GM23338 (cell line): ENCODE measurements at regions not wholly inside any gene's neighbourhood (a gene's known extent, or its start where the extent isn't known, plus 50 kb on each side); places are given as distances from the start of the nearest gene placed in this dataset.

ENCODE experiments used
- ATAC-seq: fragments of 200-7000 bp; cut with Tn5 transposase; 3 replicates; pipeline ENCODE4 v1.9.1; 2020
- DNase-seq: peaks from one replicate; pipeline ENCODE4 v3.0.0-alpha.2; 2015; ENCODE audit warnings: low spot score
- H2AFZ ChIP-seq: fragments of 200-600 bp; sonication (generic); 2 replicates; pipeline ENCODE4 v1.8.0; 2016; ENCODE audit warnings: antibody characterized with exemption, mild to moderate bottlenecking, moderate library complexity
- H3F3A ChIP-seq: fragments of 200-600 bp; sonication (generic); replicated peaks from 2 replicates; pipeline ENCODE4 v1.8.0; 2017; ENCODE audit warnings: antibody characterized with exemption, mixed run types, low read depth
- H3K27ac ChIP-seq: fragments of 200-600 bp; sonication (generic); 2 replicates; pipeline ENCODE4 v1.6.1; 2016; ENCODE audit warnings: low read depth
- H3K27me3 ChIP-seq: fragments of 200-600 bp; sonication (generic); 2 replicates; pipeline ENCODE4 v1.8.0; 2016; ENCODE audit warnings: mild to moderate bottlenecking, mixed run types, moderate library complexity; ENCODE audit not compliant: insufficient read depth
- H3K36me3 ChIP-seq: fragments of 200-600 bp; sonication (generic); 2 replicates; pipeline ENCODE4 v1.8.0; 2016; ENCODE audit warnings: mild to moderate bottlenecking; ENCODE audit not compliant: insufficient read depth
- H3K4me1 ChIP-seq: fragments of 200-600 bp; sonication (generic); 2 replicates; pipeline ENCODE4 v1.8.0; 2016; ENCODE audit warnings: mild to moderate bottlenecking, moderate library complexity; ENCODE audit not compliant: insufficient read depth
- H3K4me2 ChIP-seq: fragments of 200-600 bp; sonication (generic); 2 replicates; pipeline ENCODE4 v1.7.1; 2017; ENCODE audit warnings: mixed run types
- H3K4me3 ChIP-seq: fragments of 200-600 bp; sonication (generic); 2 replicates; pipeline ENCODE4 v1.6.1; 2016; ENCODE audit warnings: mixed run types
- H3K79me2 ChIP-seq: fragments of 200-600 bp; sonication (generic); replicated peaks from 2 replicates; pipeline ENCODE4 v1.8.0; 2017; ENCODE audit warnings: mild to moderate bottlenecking; ENCODE audit not compliant: insufficient read depth
- H3K9me2 ChIP-seq: fragments of 200-600 bp; sonication (generic); 2 replicates; pipeline ENCODE4 v1.8.0; 2017; ENCODE audit not compliant: insufficient read depth
- H4K20me1 ChIP-seq: fragments of 200-600 bp; sonication (generic); replicated peaks from 2 replicates; pipeline ENCODE4 v1.8.0; 2017; ENCODE audit warnings: mild to moderate bottlenecking; ENCODE audit not compliant: insufficient read depth
- H3K27ac Mint-ChIP-seq: 2 replicates; pipeline ENCODE4 v1.8.0; 2020; ENCODE audit warnings: inconsistent platforms, mild to moderate bottlenecking, moderate library complexity, mixed read lengths
- H3K27me3 Mint-ChIP-seq: 3 replicates; pipeline ENCODE4 v1.8.0; 2022; ENCODE audit warnings: low read depth, mild to moderate bottlenecking, moderate library complexity, mixed read lengths, inconsistent platforms; ENCODE audit not compliant: insufficient read depth, poor library complexity
- H3K36me3 Mint-ChIP-seq: 3 replicates; pipeline ENCODE4 v1.8.0; 2021; ENCODE audit warnings: low read depth, mild to moderate bottlenecking, inconsistent platforms, moderate library complexity, mixed read lengths
- H3K4me1 Mint-ChIP-seq: 3 replicates; pipeline ENCODE4 v1.8.0; 2020; ENCODE audit warnings: mild to moderate bottlenecking, inconsistent platforms, mixed read lengths
- H3K4me3 Mint-ChIP-seq: 3 replicates; pipeline ENCODE4 v1.8.0; 2021; ENCODE audit warnings: moderate library complexity, mild to moderate bottlenecking, inconsistent platforms, mixed read lengths
- H3K9me3 Mint-ChIP-seq: 3 replicates; pipeline ENCODE4 v1.8.0; 2020; ENCODE audit warnings: moderate library complexity, mild to moderate bottlenecking, inconsistent platforms, mixed read lengths
- CREB1 ChIP-seq: fragments of 250-450 bp; sonication (Bioruptor Pico); IDR thresholded peaks from 2 replicates; pipeline ENCODE4 v1.5.0; 2020; ENCODE audit warnings: low read depth, mild to moderate bottlenecking, moderate library complexity
- JUNB ChIP-seq: IDR thresholded peaks from one replicate; pipeline ENCODE4 v1.6.1; 2016; ENCODE audit warnings: antibody characterized with exemption; ENCODE audit not compliant: unreplicated experiment
- STAT1 ChIP-seq: IDR thresholded peaks from one replicate; pipeline ENCODE4 v1.6.1; 2016; ENCODE audit warnings: antibody characterized with exemption; ENCODE audit not compliant: unreplicated experiment
- ZNF114 ChIP-seq: fragments of 250-450 bp; sonication (Bioruptor Pico); IDR thresholded peaks from 2 replicates; pipeline ENCODE4 v1.5.0; 2020; ENCODE audit warnings: mild to moderate bottlenecking, moderate library complexity
- ZNF331 ChIP-seq: fragments of 250-450 bp; sonication (Bioruptor Pico); IDR thresholded peaks from 2 replicates; pipeline ENCODE4 v1.5.0; 2020; ENCODE audit warnings: low read depth, mild to moderate bottlenecking, moderate library complexity
- TF ChIP-seq, protein P1 (sequence below): fragments of 250-450 bp; sonication (Bioruptor Pico); IDR thresholded peaks from 2 replicates; pipeline ENCODE4 v1.5.0; 2020; ENCODE audit warnings: mild to moderate bottlenecking, moderate library complexity

DNA sequence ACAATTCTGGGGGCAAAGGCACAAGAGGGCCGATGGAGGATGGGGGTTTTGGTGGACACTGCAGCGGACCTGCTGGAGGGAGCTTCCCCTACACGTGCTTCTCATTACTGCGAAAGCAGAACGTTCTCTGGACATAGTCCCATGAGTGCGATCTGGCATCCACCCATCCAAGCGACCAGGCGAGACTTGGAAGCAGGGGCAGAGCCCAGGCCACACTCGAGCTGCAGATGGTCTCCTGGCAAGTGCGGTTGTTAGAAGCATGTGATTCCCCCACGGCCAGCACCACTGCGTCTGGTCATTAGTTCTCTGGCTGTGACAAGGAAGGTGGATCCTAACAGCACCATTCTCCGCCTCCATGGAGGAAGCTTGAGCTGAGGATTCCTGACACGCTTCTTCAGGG, 118.4 kb upstream of the TCERG1L start (continued):
- TF ChIP-seq, protein P1, sequence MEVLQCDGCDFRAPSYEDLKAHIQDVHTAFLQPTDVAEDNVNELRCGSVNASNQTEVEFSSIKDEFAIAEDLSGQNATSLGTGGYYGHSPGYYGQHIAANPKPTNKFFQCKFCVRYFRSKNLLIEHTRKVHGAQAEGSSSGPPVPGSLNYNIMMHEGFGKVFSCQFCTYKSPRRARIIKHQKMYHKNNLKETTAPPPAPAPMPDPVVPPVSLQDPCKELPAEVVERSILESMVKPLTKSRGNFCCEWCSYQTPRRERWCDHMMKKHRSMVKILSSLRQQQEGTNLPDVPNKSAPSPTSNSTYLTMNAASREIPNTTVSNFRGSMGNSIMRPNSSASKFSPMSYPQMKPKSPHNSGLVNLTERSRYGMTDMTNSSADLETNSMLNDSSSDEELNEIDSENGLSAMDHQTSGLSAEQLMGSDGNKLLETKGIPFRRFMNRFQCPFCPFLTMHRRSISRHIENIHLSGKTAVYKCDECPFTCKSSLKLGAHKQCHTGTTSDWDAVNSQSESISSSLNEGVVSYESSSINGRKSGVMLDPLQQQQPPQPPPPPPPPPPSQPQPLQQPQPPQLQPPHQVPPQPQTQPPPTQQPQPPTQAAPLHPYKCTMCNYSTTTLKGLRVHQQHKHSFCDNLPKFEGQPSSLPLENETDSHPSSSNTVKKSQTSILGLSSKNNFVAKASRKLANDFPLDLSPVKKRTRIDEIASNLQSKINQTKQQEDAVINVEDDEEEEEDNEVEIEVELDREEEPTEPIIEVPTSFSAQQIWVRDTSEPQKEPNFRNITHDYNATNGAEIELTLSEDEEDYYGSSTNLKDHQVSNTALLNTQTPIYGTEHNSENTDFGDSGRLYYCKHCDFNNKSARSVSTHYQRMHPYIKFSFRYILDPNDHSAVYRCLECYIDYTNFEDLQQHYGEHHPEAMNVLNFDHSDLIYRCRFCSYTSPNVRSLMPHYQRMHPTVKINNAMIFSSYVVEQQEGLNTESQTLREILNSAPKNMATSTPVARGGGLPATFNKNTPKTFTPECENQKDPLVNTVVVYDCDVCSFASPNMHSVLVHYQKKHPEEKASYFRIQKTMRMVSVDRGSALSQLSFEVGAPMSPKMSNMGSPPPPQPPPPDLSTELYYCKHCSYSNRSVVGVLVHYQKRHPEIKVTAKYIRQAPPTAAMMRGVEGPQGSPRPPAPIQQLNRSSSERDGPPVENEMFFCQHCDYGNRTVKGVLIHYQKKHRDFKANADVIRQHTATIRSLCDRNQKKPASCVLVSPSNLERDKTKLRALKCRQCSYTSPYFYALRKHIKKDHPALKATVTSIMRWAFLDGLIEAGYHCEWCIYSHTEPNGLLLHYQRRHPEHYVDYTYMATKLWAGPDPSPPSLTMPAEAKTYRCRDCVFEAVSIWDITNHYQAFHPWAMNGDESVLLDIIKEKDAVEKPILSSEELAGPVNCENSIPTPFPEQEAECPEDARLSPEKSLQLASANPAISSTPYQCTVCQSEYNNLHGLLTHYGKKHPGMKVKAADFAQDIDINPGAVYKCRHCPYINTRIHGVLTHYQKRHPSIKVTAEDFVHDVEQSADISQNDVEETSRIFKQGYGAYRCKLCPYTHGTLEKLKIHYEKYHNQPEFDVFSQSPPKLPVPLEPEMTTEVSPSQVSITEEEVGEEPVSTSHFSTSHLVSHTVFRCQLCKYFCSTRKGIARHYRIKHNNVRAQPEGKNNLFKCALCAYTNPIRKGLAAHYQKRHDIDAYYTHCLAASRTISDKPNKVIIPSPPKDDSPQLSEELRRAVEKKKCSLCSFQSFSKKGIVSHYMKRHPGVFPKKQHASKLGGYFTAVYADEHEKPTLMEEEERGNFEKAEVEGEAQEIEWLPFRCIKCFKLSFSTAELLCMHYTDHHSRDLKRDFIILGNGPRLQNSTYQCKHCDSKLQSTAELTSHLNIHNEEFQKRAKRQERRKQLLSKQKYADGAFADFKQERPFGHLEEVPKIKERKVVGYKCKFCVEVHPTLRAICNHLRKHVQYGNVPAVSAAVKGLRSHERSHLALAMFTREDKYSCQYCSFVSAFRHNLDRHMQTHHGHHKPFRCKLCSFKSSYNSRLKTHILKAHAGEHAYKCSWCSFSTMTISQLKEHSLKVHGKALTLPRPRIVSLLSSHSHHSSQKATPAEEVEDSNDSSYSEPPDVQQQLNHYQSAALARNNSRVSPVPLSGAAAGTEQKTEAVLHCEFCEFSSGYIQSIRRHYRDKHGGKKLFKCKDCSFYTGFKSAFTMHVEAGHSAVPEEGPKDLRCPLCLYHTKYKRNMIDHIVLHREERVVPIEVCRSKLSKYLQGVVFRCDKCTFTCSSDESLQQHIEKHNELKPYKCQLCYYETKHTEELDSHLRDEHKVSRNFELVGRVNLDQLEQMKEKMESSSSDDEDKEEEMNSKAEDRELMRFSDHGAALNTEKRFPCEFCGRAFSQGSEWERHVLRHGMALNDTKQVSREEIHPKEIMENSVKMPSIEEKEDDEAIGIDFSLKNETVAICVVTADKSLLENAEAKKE, result no peak

DNA sequence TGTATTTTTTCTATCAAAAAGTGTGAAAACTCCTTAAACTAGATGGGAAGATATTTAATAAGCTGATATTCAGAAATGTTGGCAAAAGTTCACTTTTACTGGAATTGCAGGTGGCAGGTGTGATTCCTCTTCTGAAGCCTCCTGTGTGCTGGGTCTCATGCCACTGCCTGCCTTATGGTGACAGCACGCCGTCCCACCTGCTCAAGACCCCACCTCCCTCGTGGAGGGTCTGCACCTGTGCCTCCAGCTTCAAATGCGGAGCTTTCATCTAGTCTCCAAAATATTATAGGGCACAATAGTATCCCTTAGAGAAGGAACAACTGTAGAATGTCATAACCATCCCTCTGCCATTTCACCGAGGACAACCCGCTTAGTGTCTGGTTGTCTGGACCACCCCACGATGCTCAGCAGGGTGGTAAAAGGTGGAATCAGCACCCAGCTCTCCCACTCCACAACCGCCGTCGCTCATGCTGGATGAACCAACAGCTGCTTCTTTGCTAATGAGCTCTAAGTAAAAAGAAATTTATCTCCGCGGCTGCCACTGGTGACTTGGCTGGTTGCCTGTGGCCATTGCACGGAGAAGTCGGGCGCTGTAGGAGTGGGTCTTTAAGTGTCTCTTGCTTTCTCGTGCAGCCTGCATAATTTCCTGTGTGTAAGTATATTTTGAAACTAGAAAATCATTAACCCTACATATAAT, 119.3 kb upstream of the TCERG1L start:
- H3K36me3 Mint-ChIP-seq, result peaks cover 26% of the 10 kb centered on the region; the same call in 2 of the 3 replicates
- H3K27me3 ChIP-seq, result no peaks in the 10 kb centered on the region
- H3K4me3 ChIP-seq, result no peak overlapping the region
- no peaks in the 10 kb centered on the region for H3K4me1 ChIP-seq
- no peaks in the 10 kb centered on the region for H3K36me3 ChIP-seq
- no peaks in the 10 kb centered on the region for H3F3A ChIP-seq
- H3K9me2 ChIP-seq, result no peaks in the 10 kb centered on the region
- H3K27me3 Mint-ChIP-seq, result peaks cover 5% of the 10 kb centered on the region
- no peaks in the 10 kb centered on the region for H3K79me2 ChIP-seq
- DNase-seq, result no peak
- no peak for ATAC-seq
- H3K4me1 Mint-ChIP-seq, result no peaks in the 10 kb centered on the region
- H3K27ac Mint-ChIP-seq, result no peak overlapping the region
- H3K4me2 ChIP-seq, result no peak overlapping the region
- H3K4me3 Mint-ChIP-seq, result no peak overlapping the region
- H3K9me3 Mint-ChIP-seq, result peaks cover 93% of the 10 kb centered on the region
- no peak for TF ChIP-seq ZNF114 (CRISPR knock-in tag)
- no peak for TF ChIP-seq CREB1 (CRISPR knock-in tag)
- no peak for TF ChIP-seq JUNB
- no peak for TF ChIP-seq ZNF331
- no peak for TF ChIP-seq STAT1
- H2AFZ ChIP-seq, result no peak overlapping the region
- H3K27ac ChIP-seq, result no peak overlapping the region
- no peaks in the 10 kb centered on the region for H4K20me1 ChIP-seq
